H54 (cell line): ENCODE measurements at regions not wholly inside any gene's neighbourhood (a gene's known extent, or its start where the extent isn't known, plus 50 kb on each side); places are given as distances from the start of the nearest gene placed in this dataset.
"Not testable (repeated sequence)": the region's sequence is repeated elsewhere in the genome, so short reads cannot be mapped to it uniquely, and the experiment has no call there.

Experiments used
- DNase-seq: peaks from one replicate; pipeline ENCODE4 v3.0.0; 2011; ENCODE audit warnings: low spot score, mixed read lengths; ENCODE audit not compliant: insufficient read length
- FAIRE-seq: peaks from 3 replicates; lab custom pipeline; 2011; peaks lifted over from hg19 to GRCh38; lab: Jason Lieb, UNC
- POLR2A ChIP-seq: IDR thresholded peaks from 2 replicates; pipeline ENCODE4 v1.6.1; 2011; ENCODE audit warnings: low read depth, mild to moderate bottlenecking, low read length

- DNase-seq (no peak), FAIRE-seq (no peak)
- no peak for TF ChIP-seq POLR2A
Observed at GRCh38 chr10:130345728-130346127, 209.5 kb downstream of the GLRX3 start.

- TF ChIP-seq POLR2A = no peak
- no peak for FAIRE-seq
- DNase-seq = no peak
Observed at GRCh38 chr10:130350996-130351395, 214.8 kb downstream of the GLRX3 start.

GRCh38 chr10:130351466-130352290 lies 215.5 kb downstream of the GLRX3 start:
- no peak for TF ChIP-seq POLR2A
- FAIRE-seq = no peak

GRCh38 chr10:130352291-130352645 lies 216.1 kb downstream of the GLRX3 start:
- TF ChIP-seq POLR2A = no peak
- FAIRE-seq (no peak), DNase-seq (no peak)

More at GRCh38 chr10:130351466-130352290, 215.5 kb downstream of the GLRX3 start:
- no peak for DNase-seq

- DNase-seq (no peak), FAIRE-seq (no peak)
- no peak for TF ChIP-seq POLR2A
Observed at GRCh38 chr10:130353928-130354572, 217.9 kb downstream of the GLRX3 start.

- DNase-seq (no peak), FAIRE-seq (no peak)
- TF ChIP-seq POLR2A = no peak
Observed at GRCh38 chr10:130354573-130354954, 218.4 kb downstream of the GLRX3 start.

GRCh38 chr10:130354976-130355795 lies 219.0 kb downstream of the GLRX3 start:
- FAIRE-seq (no peak), DNase-seq (no peak)
- no peak for TF ChIP-seq POLR2A

- not testable (repeated sequence) for DNase-seq, FAIRE-seq
Observed at GRCh38 chr10:130356429-130356828, 220.2 kb downstream of the GLRX3 start.

- FAIRE-seq = no peak
- TF ChIP-seq POLR2A = no peak
Observed at GRCh38 chr10:130357226-130357625, 221.0 kb downstream of the GLRX3 start.

GRCh38 chr10:130357951-130358350 lies 221.8 kb downstream of the GLRX3 start:
- DNase-seq = no peak
- TF ChIP-seq POLR2A = no peak
- no peak for FAIRE-seq

More at GRCh38 chr10:130357226-130357625, 221.0 kb downstream of the GLRX3 start:
- DNase-seq = no peak

- FAIRE-seq = no peak
- no peak for TF ChIP-seq POLR2A
- DNase-seq = no peak
Observed at GRCh38 chr10:130358981-130359650, 222.9 kb downstream of the GLRX3 start.

- FAIRE-seq (no peak), DNase-seq (no peak)
- TF ChIP-seq POLR2A = no peak
Observed at GRCh38 chr10:130359711-130360110, 223.5 kb downstream of the GLRX3 start.

- DNase-seq = no peak
- no peak for FAIRE-seq
- no peak for TF ChIP-seq POLR2A
Observed at GRCh38 chr10:130360826-130361311, 224.7 kb downstream of the GLRX3 start.
